ENCODE measurements at regions not wholly inside any gene's neighbourhood (a gene's known extent, or its start where the extent isn't known, plus 50 kb on each side); places are given as distances from the start of the nearest gene placed in this dataset.

DNA sequence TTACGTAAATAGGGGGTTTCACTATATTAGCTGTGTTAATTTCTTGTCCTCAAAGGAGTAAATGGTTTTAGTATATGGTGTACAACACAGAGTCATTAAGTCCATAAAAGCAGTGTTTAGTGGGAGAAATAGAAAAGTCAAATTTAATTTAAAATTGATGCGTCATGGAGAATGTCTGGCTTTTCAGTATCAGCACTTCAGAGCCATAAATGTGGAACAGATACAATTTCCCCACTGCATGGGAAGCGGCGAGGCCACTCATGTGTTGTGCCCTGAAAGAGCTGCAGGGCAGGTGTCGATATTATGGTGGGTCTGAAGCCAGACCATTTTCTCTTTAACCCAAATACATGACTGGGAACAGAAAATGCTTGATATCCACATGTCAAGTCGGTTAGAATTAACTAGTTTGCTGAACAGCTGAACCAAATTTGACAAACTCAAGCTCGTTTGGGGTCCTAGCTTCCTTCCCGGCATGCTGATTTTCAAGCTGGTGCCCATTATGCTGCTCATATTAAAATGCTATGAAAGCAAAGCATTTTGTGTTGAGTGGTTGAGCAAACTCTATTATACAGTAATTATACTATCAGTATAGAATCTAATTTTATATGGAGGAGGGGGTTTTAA lies 364.6 kb upstream of the TBL1XR1 start:
- TF ChIP-seq POLR2A (IDR thresholded peaks at IDR 0.05; ENCODE audit: low read depth, low read length) (no peak), TAF1 (IDR thresholded peaks at IDR 0.05; ENCODE audit: borderline replicate concordance, low read depth, low read length) (no peak)
